GM12864 (cell line): ENCODE measurements at regions not wholly inside any gene's neighbourhood (a gene's known extent, or its start where the extent isn't known, plus 50 kb on each side); places are given as distances from the start of the nearest gene placed in this dataset.

Source experiments
- DNase-seq: peaks from one replicate; pipeline ENCODE4 v3.0.0-alpha.2; 2011; ENCODE audit warnings: low read depth
- H3K4me3 ChIP-seq: 2 replicates; pipeline ENCODE4 v1.5.1; 2011; ENCODE audit warnings: mild to moderate bottlenecking, low read depth, low read length, control low read depth
- TF ChIP-seq, protein P1 (sequence below): IDR thresholded peaks from 2 replicates; pipeline ENCODE4 v1.5.1; 2011; ENCODE audit warnings: low read depth, mild to moderate bottlenecking, moderate library complexity, low read length, control low read depth, inconsistent platforms; ENCODE audit errors: missing control alignments

DNA sequence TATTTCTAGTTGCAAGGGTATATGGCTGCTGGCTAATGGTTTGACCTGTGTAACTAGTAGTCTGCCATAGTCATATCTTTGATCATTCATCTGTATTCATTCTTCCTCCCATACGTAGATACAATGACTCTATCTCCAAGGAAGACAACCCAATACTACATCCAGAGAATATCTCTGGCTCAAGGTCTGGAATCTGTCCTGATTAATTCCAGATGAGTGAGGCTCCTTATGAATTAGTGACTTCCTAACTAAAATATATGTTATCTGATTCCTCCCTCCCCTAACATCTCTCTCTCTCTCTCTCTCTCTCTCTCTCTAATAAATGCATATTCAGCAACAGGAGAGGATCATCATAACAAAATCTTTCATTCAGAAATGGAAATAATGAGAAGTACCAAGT is 641.5 kb downstream of the FAT4 start:
- TF ChIP-seq, protein P1, sequence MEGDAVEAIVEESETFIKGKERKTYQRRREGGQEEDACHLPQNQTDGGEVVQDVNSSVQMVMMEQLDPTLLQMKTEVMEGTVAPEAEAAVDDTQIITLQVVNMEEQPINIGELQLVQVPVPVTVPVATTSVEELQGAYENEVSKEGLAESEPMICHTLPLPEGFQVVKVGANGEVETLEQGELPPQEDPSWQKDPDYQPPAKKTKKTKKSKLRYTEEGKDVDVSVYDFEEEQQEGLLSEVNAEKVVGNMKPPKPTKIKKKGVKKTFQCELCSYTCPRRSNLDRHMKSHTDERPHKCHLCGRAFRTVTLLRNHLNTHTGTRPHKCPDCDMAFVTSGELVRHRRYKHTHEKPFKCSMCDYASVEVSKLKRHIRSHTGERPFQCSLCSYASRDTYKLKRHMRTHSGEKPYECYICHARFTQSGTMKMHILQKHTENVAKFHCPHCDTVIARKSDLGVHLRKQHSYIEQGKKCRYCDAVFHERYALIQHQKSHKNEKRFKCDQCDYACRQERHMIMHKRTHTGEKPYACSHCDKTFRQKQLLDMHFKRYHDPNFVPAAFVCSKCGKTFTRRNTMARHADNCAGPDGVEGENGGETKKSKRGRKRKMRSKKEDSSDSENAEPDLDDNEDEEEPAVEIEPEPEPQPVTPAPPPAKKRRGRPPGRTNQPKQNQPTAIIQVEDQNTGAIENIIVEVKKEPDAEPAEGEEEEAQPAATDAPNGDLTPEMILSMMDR, result no peak
- DNase-seq, result no peak

GRCh38 chr4:125958519-125958918 is 643.8 kb downstream of the FAT4 start:
- no peak overlapping the region for H3K4me3 ChIP-seq
- TF ChIP-seq, protein P1, result no peak
- no peak for DNase-seq

More for the DNA sequence above, 641.5 kb downstream of the FAT4 start:
- no peak overlapping the region for H3K4me3 ChIP-seq

DNA sequence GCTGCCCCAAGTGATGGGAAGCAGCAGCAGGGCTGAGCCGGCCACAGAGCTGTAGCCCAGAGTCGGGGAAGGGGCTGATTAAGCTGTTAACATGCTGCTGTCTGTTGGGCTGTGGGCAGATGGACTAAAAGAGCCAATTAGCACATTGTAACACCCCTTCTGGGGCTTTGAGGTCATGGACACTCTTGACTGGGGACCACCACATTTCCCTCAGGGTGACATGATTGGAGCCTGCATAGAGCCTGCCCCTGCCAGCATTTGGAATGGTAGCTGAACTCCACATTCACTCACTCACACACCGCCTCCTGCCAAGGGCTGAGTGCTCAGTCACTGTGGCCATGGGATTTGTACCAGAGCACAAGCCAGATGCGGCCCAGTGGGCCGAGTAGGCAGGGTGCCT is 646.9 kb downstream of the FAT4 start:
- TF ChIP-seq, protein P1, result no peak

GRCh38 chr4:125975861-125976397 is 661.2 kb downstream of the FAT4 start:
- TF ChIP-seq, protein P1, result no peak
- no peak for DNase-seq
- no peak overlapping the region for H3K4me3 ChIP-seq

More for the DNA sequence above, 646.9 kb downstream of the FAT4 start:
- DNase-seq, result no peak
- no peak overlapping the region for H3K4me3 ChIP-seq

GRCh38 chr4:125979950-125980349 is 665.2 kb downstream of the FAT4 start:
- no peak for DNase-seq
- TF ChIP-seq, protein P1, result no peak
- H3K4me3 ChIP-seq, result no peak overlapping the region

- DNase-seq, result no peak
- no peak overlapping the region for H3K4me3 ChIP-seq
- TF ChIP-seq, protein P1, result no peak
These were observed 668.4 kb downstream of the FAT4 start for GRCh38 chr4:125983168-125983567.

DNA sequence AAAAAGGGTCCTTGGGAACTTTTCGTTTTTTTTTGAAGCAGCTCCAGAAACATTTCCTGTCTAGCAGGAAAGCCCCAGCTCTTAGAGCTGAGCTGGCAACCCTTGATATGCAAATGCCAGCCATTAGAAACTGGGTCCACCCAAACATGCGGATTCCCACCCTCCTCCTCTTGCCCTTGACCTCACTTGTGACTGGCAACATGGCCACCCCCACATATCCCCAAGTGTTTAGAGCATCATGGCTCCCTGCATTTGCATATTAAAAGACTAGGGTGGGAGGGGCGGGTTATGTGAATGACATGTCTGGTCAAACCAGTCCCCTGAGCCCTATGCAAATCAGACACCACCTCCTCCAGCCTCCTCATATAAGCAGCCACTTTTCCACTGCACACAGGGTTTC is 671.1 kb downstream of the FAT4 start:
- DNase-seq, result no peak
- TF ChIP-seq, protein P1, result no peak
- no peak overlapping the region for H3K4me3 ChIP-seq
